OCI-LY1 (cell line): ENCODE measurements at regions not wholly inside any gene's neighbourhood (a gene's known extent, or its start where the extent isn't known, plus 50 kb on each side); places are given as distances from the start of the nearest gene placed in this dataset.
"Not testable (repeated sequence)": the region's sequence is repeated elsewhere in the genome, so short reads cannot be mapped to it uniquely, and the experiment has no call there.

Source experiments
- H2AFZ ChIP-seq: fragments of 200-600 bp; sonication (generic), shearing (Covaris generic); 2 replicates; pipeline ENCODE4 v1.6.0; 2014; ENCODE audit warnings: antibody characterized with exemption, mild to moderate bottlenecking, low read length
- H3F3A ChIP-seq: fragments of 200-600 bp; sonication (generic), shearing (Covaris generic); 2 replicates; pipeline ENCODE4 v1.6.0; 2014; ENCODE audit warnings: mild to moderate bottlenecking, antibody characterized with exemption, low read length, moderate library complexity; ENCODE audit not compliant: insufficient read depth
- H3K27ac ChIP-seq: fragments of 200-600 bp; sonication (generic); 2 replicates; pipeline ENCODE4 v1.5.1; 2014; ENCODE audit warnings: low read length, mixed run types, mild to moderate bottlenecking, low read depth; ENCODE audit not compliant: poor library complexity, severe bottlenecking
- H3K27me3 ChIP-seq: fragments of 200-600 bp; sonication (generic); 2 replicates; pipeline ENCODE4 v1.6.0; 2014; ENCODE audit warnings: antibody characterized with exemption, mild to moderate bottlenecking, low read length, moderate library complexity; ENCODE audit not compliant: insufficient read depth
- H3K36me3 ChIP-seq: fragments of 200-600 bp; sonication (generic); 2 replicates; pipeline ENCODE4 v1.6.1; 2014; ENCODE audit warnings: mild to moderate bottlenecking, antibody characterized with exemption, low read length, moderate library complexity, mixed read lengths; ENCODE audit not compliant: insufficient read depth
- H3K4me1 ChIP-seq: fragments of 200-600 bp; sonication (generic); 2 replicates; pipeline ENCODE4 v1.5.1; 2014; ENCODE audit warnings: mild to moderate bottlenecking, low read length, moderate library complexity; ENCODE audit not compliant: insufficient read depth, severe bottlenecking
- H3K4me2 ChIP-seq: fragments of 200-600 bp; sonication (generic), shearing (Covaris generic); 2 replicates; pipeline ENCODE4 v1.6.1; 2014; ENCODE audit warnings: low read length
- H3K4me3 ChIP-seq: fragments of 200-600 bp; sonication (generic); 2 replicates; pipeline ENCODE4 v1.5.1; 2014; ENCODE audit warnings: low read length, low read depth, mild to moderate bottlenecking, mixed read lengths; ENCODE audit not compliant: poor library complexity, severe bottlenecking
- H3K79me2 ChIP-seq: fragments of 200-600 bp; shearing (Covaris generic); 2 replicates; pipeline ENCODE4 v1.6.1; 2016; ENCODE audit warnings: mixed run types, low read length, mixed read lengths; ENCODE audit not compliant: insufficient read depth
- H3K9ac ChIP-seq: fragments of 200-600 bp; sonication (generic), shearing (Covaris generic); 2 replicates; pipeline ENCODE4 v1.6.1; 2014; ENCODE audit warnings: mild to moderate bottlenecking, low read length, mixed read lengths
- H3K9me2 ChIP-seq: fragments of 200-600 bp; sonication (generic), shearing (Covaris generic); 2 replicates; pipeline ENCODE4 v1.6.1; 2014; ENCODE audit warnings: low read depth, mild to moderate bottlenecking, low read length, mixed read lengths
- H3K9me3 ChIP-seq: fragments of 200-600 bp; shearing (Covaris generic); 2 replicates; pipeline ENCODE4 v1.6.1; 2014; ENCODE audit warnings: low read length, mixed read lengths
- H4K20me1 ChIP-seq: fragments of 200-600 bp; sonication (generic), shearing (Covaris generic); 2 replicates; pipeline ENCODE4 v1.6.0; 2016; ENCODE audit warnings: mild to moderate bottlenecking, low read length; ENCODE audit not compliant: insufficient read depth
- CTCF ChIP-seq: fragments of 200-600 bp; sonication (generic), shearing (Covaris generic); IDR thresholded peaks from 2 replicates; pipeline ENCODE4 v1.5.1; 2017; ENCODE audit warnings: mild to moderate bottlenecking, antibody characterized with exemption, low read length, moderate library complexity, mixed read lengths
- EZH2 ChIP-seq: fragments of 200-600 bp; sonication (generic), shearing (Covaris generic); IDR thresholded peaks from 2 replicates; pipeline ENCODE4 v1.8.0; 2017; ENCODE audit warnings: borderline replicate concordance, mixed run types, mild to moderate bottlenecking, antibody characterized with exemption, low read length, moderate library complexity, mixed read lengths

GRCh38 chr21:27320868-27321267, 354.0 kb upstream of the ADAMTS5 start:
- Histone ChIP-seq H3K9me3 (no peaks in the 10 kb centered on the region), H3K4me3 (no peak overlapping the region), H3K36me3 (no peaks in the 10 kb centered on the region), H3K4me1 (no peaks in the 10 kb centered on the region), H3F3A (no peaks in the 10 kb centered on the region), H3K9me2 (no peaks in the 10 kb centered on the region), H3K27ac (no peak overlapping the region), H4K20me1 (no peaks in the 10 kb centered on the region), H3K9ac (no peak overlapping the region), H3K27me3 (no peaks in the 10 kb centered on the region), H3K79me2 (no peaks in the 10 kb centered on the region), H2AFZ (no peak overlapping the region), H3K4me2 (no peak overlapping the region)
- no peak for TF ChIP-seq EZH2
- TF ChIP-seq CTCF: no peak

- H2AFZ ChIP-seq, H3K27me3 ChIP-seq, H3K36me3 ChIP-seq, H3K9me3 ChIP-seq, H3K27ac ChIP-seq, H3K4me1 ChIP-seq, H3K9me2 ChIP-seq, H3K4me3 ChIP-seq, H3K9ac ChIP-seq, H4K20me1 ChIP-seq, H3K4me2 ChIP-seq, H3F3A ChIP-seq, H3K79me2 ChIP-seq: not testable (repeated sequence)
Measured at GRCh38 chr21:27317601-27318000, 350.7 kb upstream of the ADAMTS5 start.

- Histone ChIP-seq H3K4me3 (no peak overlapping the region), H3K27me3 (no peaks in the 10 kb centered on the region), H3K27ac (no peak overlapping the region), H3K36me3 (no peaks in the 10 kb centered on the region), H3F3A (no peaks in the 10 kb centered on the region), H3K9me2 (no peaks in the 10 kb centered on the region), H4K20me1 (no peaks in the 10 kb centered on the region), H3K79me2 (no peaks in the 10 kb centered on the region), H3K9me3 (no peaks in the 10 kb centered on the region), H3K9ac (no peak overlapping the region), H3K4me1 (no peaks in the 10 kb centered on the region), H3K4me2 (no peak overlapping the region), H2AFZ (no peak overlapping the region)
- TF ChIP-seq CTCF: no peak
Measured at GRCh38 chr21:27315373-27315772, 348.5 kb upstream of the ADAMTS5 start.

- Histone ChIP-seq H3K4me2 (no peak overlapping the region), H3K9me3 (no peaks in the 10 kb centered on the region), H3K4me1 (no peaks in the 10 kb centered on the region), H3F3A (no peaks in the 10 kb centered on the region), H3K9ac (no peak overlapping the region), H3K9me2 (no peaks in the 10 kb centered on the region), H3K79me2 (no peaks in the 10 kb centered on the region), H2AFZ (no peak overlapping the region), H3K27ac (no peak overlapping the region), H3K36me3 (no peaks in the 10 kb centered on the region), H4K20me1 (no peaks in the 10 kb centered on the region), H3K4me3 (no peak overlapping the region), H3K27me3 (no peaks in the 10 kb centered on the region)
- TF ChIP-seq CTCF: no peak
- no peak for TF ChIP-seq EZH2
Measured at GRCh38 chr21:27314131-27314530, 347.2 kb upstream of the ADAMTS5 start.
